ENCODE measurements at regions not wholly inside any gene's neighbourhood (a gene's known extent, or its start where the extent isn't known, plus 50 kb on each side); places are given as distances from the start of the nearest gene placed in this dataset.

DNA sequence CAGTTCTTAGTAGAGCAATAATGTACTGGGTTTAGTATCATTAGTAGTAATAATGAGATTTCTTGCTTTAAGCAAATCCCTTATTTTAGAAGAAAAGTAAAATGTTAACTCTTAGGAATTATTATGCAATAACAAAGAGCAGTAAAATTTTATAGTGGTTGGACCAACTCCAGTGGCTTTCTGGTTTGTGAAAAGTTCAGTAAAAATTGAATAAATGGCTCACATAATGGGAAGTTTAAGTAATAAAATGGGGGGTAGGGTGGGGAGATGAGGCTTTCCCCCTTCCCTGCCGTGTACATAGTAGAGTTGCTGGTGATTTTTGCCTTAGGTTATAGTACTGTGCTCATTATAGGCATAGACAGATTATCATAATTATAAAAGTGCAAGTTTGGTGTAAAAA is 250.5 kb upstream of the ATP2B1 start:
- TF ChIP-seq, protein P1, sequence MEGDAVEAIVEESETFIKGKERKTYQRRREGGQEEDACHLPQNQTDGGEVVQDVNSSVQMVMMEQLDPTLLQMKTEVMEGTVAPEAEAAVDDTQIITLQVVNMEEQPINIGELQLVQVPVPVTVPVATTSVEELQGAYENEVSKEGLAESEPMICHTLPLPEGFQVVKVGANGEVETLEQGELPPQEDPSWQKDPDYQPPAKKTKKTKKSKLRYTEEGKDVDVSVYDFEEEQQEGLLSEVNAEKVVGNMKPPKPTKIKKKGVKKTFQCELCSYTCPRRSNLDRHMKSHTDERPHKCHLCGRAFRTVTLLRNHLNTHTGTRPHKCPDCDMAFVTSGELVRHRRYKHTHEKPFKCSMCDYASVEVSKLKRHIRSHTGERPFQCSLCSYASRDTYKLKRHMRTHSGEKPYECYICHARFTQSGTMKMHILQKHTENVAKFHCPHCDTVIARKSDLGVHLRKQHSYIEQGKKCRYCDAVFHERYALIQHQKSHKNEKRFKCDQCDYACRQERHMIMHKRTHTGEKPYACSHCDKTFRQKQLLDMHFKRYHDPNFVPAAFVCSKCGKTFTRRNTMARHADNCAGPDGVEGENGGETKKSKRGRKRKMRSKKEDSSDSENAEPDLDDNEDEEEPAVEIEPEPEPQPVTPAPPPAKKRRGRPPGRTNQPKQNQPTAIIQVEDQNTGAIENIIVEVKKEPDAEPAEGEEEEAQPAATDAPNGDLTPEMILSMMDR (IDR thresholded peaks at IDR 0.05; ENCODE audit: control insufficient read depth, extremely low read depth, insufficient read depth): no peak
- no peak for DNase-seq (ENCODE audit: low read depth)
- no peak overlapping the region for H3K4me3 ChIP-seq (ENCODE audit: low read depth, low read length)

- no peak for DNase-seq (ENCODE audit: low read depth)
- no peak overlapping the region for H3K4me3 ChIP-seq (ENCODE audit: low read depth, low read length)
- TF ChIP-seq, protein P1 (IDR thresholded peaks at IDR 0.05; ENCODE audit: control insufficient read depth, extremely low read depth, insufficient read depth): no peak
Measured at GRCh38 chr12:89954259-89954658, 245.6 kb upstream of the ATP2B1 start.

GRCh38 chr12:89951694-89952060 is 243.0 kb upstream of the ATP2B1 start:
- no peak overlapping the region for H3K4me3 ChIP-seq (ENCODE audit: low read depth, low read length)
- no peak for DNase-seq (ENCODE audit: low read depth)
- TF ChIP-seq, protein P1 (IDR thresholded peaks at IDR 0.05; ENCODE audit: control insufficient read depth, extremely low read depth, insufficient read depth): no peak

GRCh38 chr12:89951050-89951693 is 242.5 kb upstream of the ATP2B1 start:
- TF ChIP-seq, protein P1 (IDR thresholded peaks at IDR 0.05; ENCODE audit: control insufficient read depth, extremely low read depth, insufficient read depth): no peak
- H3K4me3 ChIP-seq (ENCODE audit: low read depth, low read length): no peak overlapping the region
- no peak for DNase-seq (ENCODE audit: low read depth)

DNA sequence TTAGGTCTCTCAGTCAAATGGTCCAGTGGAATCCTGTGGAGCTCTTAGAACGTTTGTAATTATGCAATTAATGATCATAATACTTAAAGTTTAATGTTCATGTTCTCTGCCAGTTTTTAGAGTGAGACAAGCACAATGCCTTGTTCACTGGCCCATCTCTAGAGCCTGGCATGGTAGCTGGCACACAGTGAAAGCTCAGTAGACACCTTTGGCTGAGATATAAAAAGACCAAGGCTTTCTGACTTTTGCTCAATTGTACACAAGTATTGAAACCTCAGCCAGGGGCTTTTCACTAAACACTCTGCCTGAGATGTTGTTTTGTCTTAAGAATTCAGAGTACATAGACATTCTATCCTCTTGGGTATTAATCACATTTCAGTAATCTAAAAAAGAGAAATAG is 241.8 kb upstream of the ATP2B1 start:
- DNase-seq (ENCODE audit: low read depth): no peak
- TF ChIP-seq, protein P1 (IDR thresholded peaks at IDR 0.05; ENCODE audit: control insufficient read depth, extremely low read depth, insufficient read depth): no peak
- H3K4me3 ChIP-seq (ENCODE audit: low read depth, low read length): no peak overlapping the region

- TF ChIP-seq, protein P1 (IDR thresholded peaks at IDR 0.05; ENCODE audit: control insufficient read depth, extremely low read depth, insufficient read depth): no peak
- no peak overlapping the region for H3K4me3 ChIP-seq (ENCODE audit: low read depth, low read length)
- peak; percentile 81 for DNase-seq (ENCODE audit: low read depth)
Measured at GRCh38 chr12:89949457-89950195, 241.0 kb upstream of the ATP2B1 start.

Measured in LNCaP clone FGC (cell line).